HepG2 (cell line): ENCODE measurements at regions not wholly inside any gene's neighbourhood (a gene's known extent, or its start where the extent isn't known, plus 50 kb on each side); places are given as distances from the start of the nearest gene placed in this dataset.

Experiments used
- ATAC-seq: fragments of 200-7000 bp; cut with Tn5 transposase; 3 replicates; pipeline ENCODE4 v1.9.1; 2020; ENCODE audit warnings: mild to moderate bottlenecking, moderate library complexity
- BruUV-seq: library from RNA; stranded (reverse); fragments of 400-500 nt; replicated peaks from 2 replicates; lab custom pipeline; 2021; lab: Mats Ljungman, UMichigan
- CTCF ChIA-PET: fragments of 300-600 bp; formaldehyde crosslinking; extraction: SDS; loops from one replicate; lab custom pipeline; 2021; ENCODE audit warnings: low total read pairs, inconsistent platforms, low intra/inter-chr PET ratio; lab: Yijun Ruan, JAX
- POLR2A ChIA-PET: fragments of 350-600 bp; sonication (Branson Sonifier 250); formaldehyde crosslinking; loops from one replicate; lab custom pipeline; 2020; ENCODE audit warnings: antibody characterized with exemption, inconsistent platforms; lab: Yijun Ruan, JAX
- DNase-seq: peaks from one replicate; pipeline ENCODE4 v3.0.0-alpha.2; 2015; ENCODE audit warnings: low spot score
- FAIRE-seq: peaks from 3 replicates; lab custom pipeline; 2011; peaks lifted over from hg19 to GRCh38; lab: Jason Lieb, UNC
- H2AFZ ChIP-seq: one replicate; pipeline ENCODE4 v1.6.1; 2011; ENCODE audit warnings: low read length, inconsistent platforms
- H3K27ac ChIP-seq: fragments of 300-600 bp; 3 replicates; pipeline ENCODE4 v1.8.0; 2011; ENCODE audit warnings: mixed run types, mild to moderate bottlenecking, mixed read lengths, low read length, inconsistent platforms; ENCODE audit not compliant: insufficient read depth; ENCODE audit errors: extremely low read length
- H3K27me3 ChIP-seq, 2 experiments: fragments of 200-600 bp in 1 of 2; 2 replicates in 1 of 2; 3 replicates in 1 of 2; pipeline versions ENCODE4 v1.6.0 to v1.8.0; 2011; ENCODE audit warnings: low read length in 2 of 2, mild to moderate bottlenecking in 2 of 2, moderate library complexity in 2 of 2, inconsistent platforms in 1 of 2; ENCODE audit not compliant: insufficient read depth in 2 of 2, control insufficient read depth in 1 of 2
- H3K36me3 ChIP-seq, 2 experiments: fragments of 200-600 bp in 1 of 2; replicated peaks in 1 of 2; 2 replicates in 1 of 2; 3 replicates in 1 of 2; pipeline versions ENCODE4 v1.5.1 to v1.8.0; 2011; ENCODE audit warnings: low read length in 2 of 2, inconsistent platforms in 1 of 2; ENCODE audit not compliant: insufficient read depth in 2 of 2, control insufficient read depth in 1 of 2
- H3K4me1 ChIP-seq: 2 replicates; pipeline ENCODE4 v1.5.1; 2012; ENCODE audit warnings: low read length, inconsistent platforms; ENCODE audit not compliant: insufficient read depth
- H3K4me2 ChIP-seq: 2 replicates; pipeline ENCODE4 v1.6.0; 2011; ENCODE audit warnings: low read depth, low read length, inconsistent platforms
- H3K4me3 ChIP-seq, 3 experiments: fragments of 200-600 bp in 1 of 3; sonication (generic), shearing (Covaris generic) in 1 of 3; replicated peaks in 1 of 3; 2 replicates each; pipeline ENCODE4 v1.5.1; 2011 to 2016; ENCODE audit warnings: low read length in 3 of 3, inconsistent platforms in 2 of 3, low read depth in 2 of 3, mild to moderate bottlenecking in 2 of 3, control low read depth in 1 of 3, mixed read lengths in 1 of 3; ENCODE audit not compliant: insufficient read depth in 1 of 3
- H3K79me2 ChIP-seq: one replicate; pipeline ENCODE4 v1.6.1; 2011; ENCODE audit warnings: low read length, inconsistent platforms; ENCODE audit not compliant: insufficient read depth
- H3K9ac ChIP-seq: 2 replicates; pipeline ENCODE4 v1.6.0; 2011; ENCODE audit warnings: mild to moderate bottlenecking, low read depth, low read length, inconsistent platforms; ENCODE audit not compliant: insufficient read depth
- H3K9me3 ChIP-seq: 2 replicates; pipeline ENCODE4 v1.5.1; 2012; ENCODE audit warnings: mild to moderate bottlenecking, low read length
- H4K20me1 ChIP-seq: 2 replicates; pipeline ENCODE4 v1.6.0; 2011; ENCODE audit warnings: inconsistent platforms, mild to moderate bottlenecking, low read length, moderate library complexity; ENCODE audit not compliant: insufficient read depth
- BCL6 ChIP-seq: IDR thresholded peaks from 2 replicates; pipeline ENCODE4 v1.6.1; 2016; ENCODE audit warnings: missing genetic modification reagents, missing compliant biosample characterization
- GMEB2 ChIP-seq: IDR thresholded peaks from 2 replicates; pipeline ENCODE4 v1.6.1; 2016; ENCODE audit warnings: missing biosample characterization, missing genetic modification reagents, low read depth
- NFAT5 ChIP-seq: sonication (generic); formaldehyde crosslinking; IDR thresholded peaks from 2 replicates; pipeline ENCODE4 v1.4.0; 2020; ENCODE audit warnings: missing genetic modification reagents
- RELA ChIP-seq: sonication (generic); formaldehyde crosslinking; IDR thresholded peaks from 2 replicates; pipeline ENCODE4 v1.4.0; 2020; ENCODE audit warnings: missing genetic modification reagents
- in situ Hi-C: cut with HindIII; loops from 2 replicates; pipeline ENCODE4 v1.10.0; 2017; ENCODE audit warnings: low pct_unique_long_range_greater_than_20kb; ENCODE audit not compliant: extremely low pct_ligation_motif_present
- intact Hi-C: fragments of 100-400 bp; cut with micrococcal nuclease; formaldehyde crosslinking; loops from one replicate; pipeline ENCODE4 v1.10.0; 2022; ENCODE audit not compliant: unreplicated experiment
- TF ChIP-seq, protein P1 (sequence below): sonication (generic); formaldehyde crosslinking; IDR thresholded peaks from one replicate; pipeline ENCODE4 v1.5.1; 2020; ENCODE audit warnings: mild to moderate bottlenecking, missing genetic modification reagents; ENCODE audit errors: not compliant biosample characterization
- TF ChIP-seq, protein P2 (sequence below): IDR thresholded peaks from 2 replicates; pipeline ENCODE4 v1.6.1; 2016

DNA sequence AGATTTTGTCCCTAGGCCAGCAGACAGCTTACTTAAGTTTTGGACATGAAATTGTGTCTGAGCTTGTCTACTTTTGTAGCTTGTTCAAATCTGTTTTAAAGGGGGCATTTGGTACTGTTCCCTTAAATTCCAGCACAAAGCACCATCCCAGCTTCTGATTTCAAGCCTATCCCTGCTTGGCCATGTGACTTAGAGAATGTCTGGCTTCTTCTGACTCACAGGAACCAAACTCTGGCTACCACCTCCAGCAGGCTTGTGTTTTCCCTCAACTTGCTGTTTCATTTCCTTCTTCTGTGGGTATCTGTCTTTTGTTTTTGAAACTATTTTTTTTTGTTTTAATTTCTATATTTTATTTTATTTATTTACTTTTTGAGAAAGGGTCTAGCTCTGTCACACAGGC is 97.9 kb upstream of the FZD8 start:
- H2AFZ ChIP-seq = no peak overlapping the region
- no peak overlapping the region for H3K4me3 ChIP-seq
- H3K27me3 ChIP-seq = no peaks in the 10 kb centered on the region
- BruUV-seq = no TSS peak
- no peaks in the 10 kb centered on the region for H3K79me2 ChIP-seq
- H3K27ac ChIP-seq = no peak overlapping the region
- CTCF ChIA-PET = no interaction called here
- H3K9me3 ChIP-seq = no peaks in the 10 kb centered on the region
- H3K4me2 ChIP-seq = no peak overlapping the region
- DNase-seq = no peak
- no peaks in the 10 kb centered on the region for H3K36me3 ChIP-seq
- in situ Hi-C loops = no loop called here
- no peak for FAIRE-seq
- POLR2A ChIA-PET = no interaction called here
- H3K9ac ChIP-seq = no peak overlapping the region
- H4K20me1 ChIP-seq = no peaks in the 10 kb centered on the region
- intact Hi-C loops = no loop called here
- no peaks in the 10 kb centered on the region for H3K4me1 ChIP-seq
- no peak for ATAC-seq
- TF ChIP-seq GMEB2 (CRISPR knock-in tag) (no peak), BCL6 (no peak), NFAT5 (CRISPR knock-in tag) (no peak), RELA (no peak)
- TF ChIP-seq, protein P1, sequence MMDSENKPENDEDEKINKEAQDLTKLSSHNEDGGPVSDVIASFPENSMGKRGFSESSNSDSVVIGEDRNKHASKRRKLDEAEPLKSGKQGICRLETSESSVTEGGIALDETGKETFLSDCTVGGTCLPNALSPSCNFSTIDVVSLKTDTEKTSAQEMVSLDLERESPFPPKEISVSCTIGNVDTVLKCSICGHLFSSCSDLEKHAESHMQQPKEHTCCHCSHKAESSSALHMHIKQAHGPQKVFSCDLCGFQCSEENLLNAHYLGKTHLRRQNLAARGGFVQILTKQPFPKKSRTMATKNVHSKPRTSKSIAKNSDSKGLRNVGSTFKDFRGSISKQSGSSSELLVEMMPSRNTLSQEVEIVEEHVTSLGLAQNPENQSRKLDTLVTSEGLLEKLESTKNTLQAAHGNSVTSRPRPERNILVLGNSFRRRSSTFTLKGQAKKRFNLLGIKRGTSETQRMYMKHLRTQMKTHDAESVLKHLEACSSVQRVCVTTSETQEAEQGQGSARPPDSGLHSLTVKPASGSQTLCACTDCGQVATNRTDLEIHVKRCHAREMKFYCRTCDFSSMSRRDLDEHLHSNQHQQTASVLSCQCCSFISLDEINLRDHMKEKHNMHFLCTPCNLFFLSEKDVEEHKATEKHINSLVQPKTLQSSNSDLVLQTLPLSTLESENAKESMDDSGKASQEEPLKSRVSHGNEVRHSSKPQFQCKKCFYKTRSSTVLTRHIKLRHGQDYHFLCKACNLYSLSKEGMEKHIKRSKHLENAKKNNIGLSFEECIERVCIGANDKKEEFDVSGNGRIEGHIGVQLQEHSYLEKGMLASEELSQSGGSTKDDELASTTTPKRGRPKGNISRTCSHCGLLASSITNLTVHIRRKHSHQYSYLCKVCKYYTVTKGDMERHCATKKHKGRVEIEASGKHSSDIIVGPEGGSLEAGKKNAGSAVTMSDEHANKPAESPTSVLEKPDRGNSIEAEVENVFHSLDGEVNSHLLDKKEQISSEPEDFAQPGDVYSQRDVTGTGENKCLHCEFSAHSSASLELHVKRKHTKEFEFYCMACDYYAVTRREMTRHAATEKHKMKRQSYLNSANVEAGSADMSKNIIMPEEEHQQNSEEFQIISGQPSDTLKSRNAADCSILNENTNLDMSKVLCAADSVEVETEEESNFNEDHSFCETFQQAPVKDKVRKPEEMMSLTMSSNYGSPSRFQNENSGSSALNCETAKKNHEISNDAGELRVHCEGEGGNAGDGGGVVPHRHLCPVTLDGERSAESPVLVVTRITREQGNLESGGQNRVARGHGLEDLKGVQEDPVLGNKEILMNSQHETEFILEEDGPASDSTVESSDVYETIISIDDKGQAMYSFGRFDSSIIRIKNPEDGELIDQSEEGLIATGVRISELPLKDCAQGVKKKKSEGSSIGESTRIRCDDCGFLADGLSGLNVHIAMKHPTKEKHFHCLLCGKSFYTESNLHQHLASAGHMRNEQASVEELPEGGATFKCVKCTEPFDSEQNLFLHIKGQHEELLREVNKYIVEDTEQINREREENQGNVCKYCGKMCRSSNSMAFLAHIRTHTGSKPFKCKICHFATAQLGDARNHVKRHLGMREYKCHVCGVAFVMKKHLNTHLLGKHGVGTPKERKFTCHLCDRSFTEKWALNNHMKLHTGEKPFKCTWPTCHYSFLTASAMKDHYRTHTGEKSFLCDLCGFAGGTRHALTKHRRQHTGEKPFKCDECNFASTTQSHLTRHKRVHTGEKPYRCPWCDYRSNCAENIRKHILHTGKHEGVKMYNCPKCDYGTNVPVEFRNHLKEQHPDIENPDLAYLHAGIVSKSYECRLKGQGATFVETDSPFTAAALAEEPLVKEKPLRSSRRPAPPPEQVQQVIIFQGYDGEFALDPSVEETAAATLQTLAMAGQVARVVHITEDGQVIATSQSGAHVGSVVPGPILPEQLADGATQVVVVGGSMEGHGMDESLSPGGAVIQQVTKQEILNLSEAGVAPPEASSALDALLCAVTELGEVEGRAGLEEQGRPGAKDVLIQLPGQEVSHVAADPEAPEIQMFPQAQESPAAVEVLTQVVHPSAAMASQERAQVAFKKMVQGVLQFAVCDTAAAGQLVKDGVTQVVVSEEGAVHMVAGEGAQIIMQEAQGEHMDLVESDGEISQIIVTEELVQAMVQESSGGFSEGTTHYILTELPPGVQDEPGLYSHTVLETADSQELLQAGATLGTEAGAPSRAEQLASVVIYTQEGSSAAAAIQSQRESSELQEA (CRISPR knock-in tag) = no peak
- TF ChIP-seq, protein P2, sequence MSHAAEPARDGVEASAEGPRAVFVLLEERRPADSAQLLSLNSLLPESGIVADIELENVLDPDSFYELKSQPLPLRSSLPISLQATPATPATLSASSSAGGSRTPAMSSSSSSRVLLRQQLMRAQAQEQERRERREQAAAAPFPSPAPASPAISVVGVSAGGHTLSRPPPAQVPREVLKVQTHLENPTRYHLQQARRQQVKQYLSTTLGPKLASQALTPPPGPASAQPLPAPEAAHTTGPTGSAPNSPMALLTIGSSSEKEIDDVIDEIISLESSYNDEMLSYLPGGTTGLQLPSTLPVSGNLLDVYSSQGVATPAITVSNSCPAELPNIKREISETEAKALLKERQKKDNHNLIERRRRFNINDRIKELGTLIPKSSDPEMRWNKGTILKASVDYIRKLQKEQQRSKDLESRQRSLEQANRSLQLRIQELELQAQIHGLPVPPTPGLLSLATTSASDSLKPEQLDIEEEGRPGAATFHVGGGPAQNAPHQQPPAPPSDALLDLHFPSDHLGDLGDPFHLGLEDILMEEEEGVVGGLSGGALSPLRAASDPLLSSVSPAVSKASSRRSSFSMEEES (CRISPR knock-in tag) = no peak
